SJCRH30 (cell line): ENCODE measurements at regions not wholly inside any gene's neighbourhood (a gene's known extent, or its start where the extent isn't known, plus 50 kb on each side); places are given as distances from the start of the nearest gene placed in this dataset.

Source experiments
- DNase-seq, 2 experiments: peaks; one replicate each; pipeline ENCODE4 v3.0.0-alpha.2; 2015 to 2020
- H3K27ac ChIP-seq: fragments of 250-450 bp; sonication (Bioruptor Pico); 2 replicates; pipeline ENCODE4 v1.5.1; 2020; ENCODE audit warnings: mild to moderate bottlenecking, moderate library complexity
- H3K27me3 ChIP-seq: fragments of 250-450 bp; sonication (Bioruptor Pico); 2 replicates; pipeline ENCODE4 v1.5.1; 2020; ENCODE audit warnings: mild to moderate bottlenecking, moderate library complexity
- H3K36me3 ChIP-seq: fragments of 250-450 bp; sonication (Bioruptor Pico); 2 replicates; pipeline ENCODE4 v1.5.1; 2020; ENCODE audit warnings: mild to moderate bottlenecking, moderate library complexity
- H3K4me1 ChIP-seq: fragments of 250-450 bp; sonication (Bioruptor Pico); 2 replicates; pipeline ENCODE4 v1.5.1; 2020; ENCODE audit warnings: mild to moderate bottlenecking, moderate library complexity
- H3K4me3 ChIP-seq: fragments of 250-450 bp; sonication (Bioruptor Pico); 2 replicates; pipeline ENCODE4 v1.5.1; 2020; ENCODE audit warnings: mild to moderate bottlenecking, moderate library complexity
- H3K9me3 ChIP-seq: fragments of 250-450 bp; sonication (Bioruptor Pico); replicated peaks from 2 replicates; pipeline ENCODE4 v1.5.1; 2020; ENCODE audit warnings: mild to moderate bottlenecking, moderate library complexity

- Histone ChIP-seq H3K4me1 (no peaks in the 10 kb centered on the region), H3K9me3 (peaks cover 3% of the 10 kb centered on the region; the same call in 1 of the 2 replicates), H3K36me3 (no peaks in the 10 kb centered on the region), H3K27ac (no peak overlapping the region), H3K4me3 (no peak overlapping the region), H3K27me3 (no peaks in the 10 kb centered on the region)
- no peak for DNase-seq
These were observed 431.4 kb downstream of the DIPK2A start for GRCh38 chr3:144403040-144403457.

- H3K4me1 ChIP-seq = no peaks in the 10 kb centered on the region
- H3K27ac ChIP-seq = no peak overlapping the region
- no peaks in the 10 kb centered on the region for H3K27me3 ChIP-seq
- no peaks in the 10 kb centered on the region for H3K36me3 ChIP-seq
- DNase-seq = no peak
- H3K9me3 ChIP-seq = no peaks in the 10 kb centered on the region
- no peak overlapping the region for H3K4me3 ChIP-seq
These were observed 435.7 kb downstream of the DIPK2A start for GRCh38 chr3:144407335-144407734.

GRCh38 chr3:144409319-144409718, 437.7 kb downstream of the DIPK2A start:
- DNase-seq = no peak
- Histone ChIP-seq H3K4me3 (no peak overlapping the region), H3K27ac (no peak overlapping the region), H3K36me3 (no peaks in the 10 kb centered on the region), H3K4me1 (no peaks in the 10 kb centered on the region), H3K9me3 (no peaks in the 10 kb centered on the region), H3K27me3 (no peaks in the 10 kb centered on the region)

GRCh38 chr3:144413068-144413467, 441.4 kb downstream of the DIPK2A start:
- Histone ChIP-seq H3K4me3 (no peak overlapping the region), H3K27ac (no peak overlapping the region), H3K27me3 (no peaks in the 10 kb centered on the region), H3K36me3 (no peaks in the 10 kb centered on the region), H3K4me1 (0 out of 2 replicates have a peak, but pooled peaks cover 2% of the 10 kb centered on the region), H3K9me3 (no peaks in the 10 kb centered on the region)
- DNase-seq = no peak

- H3K36me3 ChIP-seq = no peaks in the 10 kb centered on the region
- no peak overlapping the region for H3K4me3 ChIP-seq
- no peak for DNase-seq
- no peaks in the 10 kb centered on the region for H3K9me3 ChIP-seq
- no peak overlapping the region for H3K27ac ChIP-seq
- no peaks in the 10 kb centered on the region for H3K27me3 ChIP-seq
- H3K4me1 ChIP-seq = 0 out of 2 replicates have a peak, but pooled peaks cover 2% of the 10 kb centered on the region
These were observed 443.9 kb downstream of the DIPK2A start for GRCh38 chr3:144415492-144415891.

- H3K27me3 ChIP-seq = no peaks in the 10 kb centered on the region
- no peak for DNase-seq
- H3K9me3 ChIP-seq = no peaks in the 10 kb centered on the region
- H3K4me1 ChIP-seq = no peaks in the 10 kb centered on the region
- no peak overlapping the region for H3K27ac ChIP-seq
- H3K4me3 ChIP-seq = no peak overlapping the region
- no peaks in the 10 kb centered on the region for H3K36me3 ChIP-seq
These were observed 453.0 kb downstream of the DIPK2A start for GRCh38 chr3:144424606-144425005.

- Histone ChIP-seq H3K4me3 (no peak overlapping the region), H3K36me3 (no peaks in the 10 kb centered on the region), H3K4me1 (no peaks in the 10 kb centered on the region), H3K27ac (no peak overlapping the region), H3K9me3 (no peaks in the 10 kb centered on the region), H3K27me3 (no peaks in the 10 kb centered on the region)
- DNase-seq = no peak
These were observed 454.7 kb downstream of the DIPK2A start for GRCh38 chr3:144426366-144426765.

GRCh38 chr3:144426967-144427366, 455.3 kb downstream of the DIPK2A start:
- Histone ChIP-seq H3K36me3 (no peaks in the 10 kb centered on the region), H3K27me3 (no peaks in the 10 kb centered on the region), H3K27ac (no peak overlapping the region), H3K4me1 (no peaks in the 10 kb centered on the region), H3K9me3 (no peaks in the 10 kb centered on the region), H3K4me3 (no peak overlapping the region)
- DNase-seq = no peak

GRCh38 chr3:144429719-144430121, 458.1 kb downstream of the DIPK2A start:
- no peaks in the 10 kb centered on the region for H3K4me1 ChIP-seq
- no peak for DNase-seq
- H3K9me3 ChIP-seq = no peaks in the 10 kb centered on the region
- H3K36me3 ChIP-seq = no peaks in the 10 kb centered on the region
- H3K27ac ChIP-seq = no peak overlapping the region
- H3K4me3 ChIP-seq = no peak overlapping the region
- no peaks in the 10 kb centered on the region for H3K27me3 ChIP-seq

- Histone ChIP-seq H3K27ac (no peak overlapping the region), H3K27me3 (no peaks in the 10 kb centered on the region), H3K9me3 (no peaks in the 10 kb centered on the region), H3K4me3 (no peak overlapping the region), H3K4me1 (no peaks in the 10 kb centered on the region), H3K36me3 (no peaks in the 10 kb centered on the region)
- no peak for DNase-seq
These were observed 459.5 kb downstream of the DIPK2A start for GRCh38 chr3:144431134-144431533.

- DNase-seq = no peak
- Histone ChIP-seq H3K27ac (no peak overlapping the region), H3K27me3 (no peaks in the 10 kb centered on the region), H3K4me3 (no peak overlapping the region), H3K9me3 (no peaks in the 10 kb centered on the region), H3K4me1 (no peaks in the 10 kb centered on the region), H3K36me3 (no peaks in the 10 kb centered on the region)
These were observed 461.4 kb downstream of the DIPK2A start for GRCh38 chr3:144433006-144433405.

GRCh38 chr3:144437989-144438388, 466.4 kb downstream of the DIPK2A start:
- no peak overlapping the region for H3K27ac ChIP-seq
- DNase-seq = peak; percentile 9 to 10
- H3K9me3 ChIP-seq = no peaks in the 10 kb centered on the region
- H3K4me1 ChIP-seq = no peaks in the 10 kb centered on the region
- H3K4me3 ChIP-seq = no peak overlapping the region
- no peaks in the 10 kb centered on the region for H3K36me3 ChIP-seq
- H3K27me3 ChIP-seq = no peaks in the 10 kb centered on the region

- Histone ChIP-seq H3K36me3 (no peaks in the 10 kb centered on the region), H3K27me3 (no peaks in the 10 kb centered on the region), H3K27ac (no peak overlapping the region), H3K4me1 (no peaks in the 10 kb centered on the region), H3K9me3 (no peaks in the 10 kb centered on the region), H3K4me3 (no peak overlapping the region)
- DNase-seq = no peak
These were observed 472.4 kb downstream of the DIPK2A start for GRCh38 chr3:144444061-144444460.

- H3K27ac ChIP-seq = no peak overlapping the region
- H3K4me3 ChIP-seq = no peak overlapping the region
- H3K27me3 ChIP-seq = no peaks in the 10 kb centered on the region
- H3K9me3 ChIP-seq = no peaks in the 10 kb centered on the region
- no peaks in the 10 kb centered on the region for H3K36me3 ChIP-seq
- no peaks in the 10 kb centered on the region for H3K4me1 ChIP-seq
- DNase-seq = no peak
These were observed 472.9 kb downstream of the DIPK2A start for GRCh38 chr3:144444546-144444945.

GRCh38 chr3:144455841-144456440, 484.3 kb downstream of the DIPK2A start:
- H3K36me3 ChIP-seq = no peaks in the 10 kb centered on the region
- H3K27me3 ChIP-seq = no peaks in the 10 kb centered on the region
- no peak for DNase-seq
- no peak overlapping the region for H3K27ac ChIP-seq
- no peaks in the 10 kb centered on the region for H3K4me1 ChIP-seq
- no peak overlapping the region for H3K4me3 ChIP-seq
- H3K9me3 ChIP-seq = no peaks in the 10 kb centered on the region

- Histone ChIP-seq H3K4me3 (no peak overlapping the region), H3K4me1 (no peaks in the 10 kb centered on the region), H3K27me3 (no peaks in the 10 kb centered on the region), H3K36me3 (no peaks in the 10 kb centered on the region), H3K9me3 (no peaks in the 10 kb centered on the region), H3K27ac (no peak overlapping the region)
- no peak for DNase-seq
These were observed 486.1 kb downstream of the DIPK2A start for GRCh38 chr3:144457758-144458157.
